ENCODE measurements at regions not wholly inside any gene's neighbourhood (a gene's known extent, or its start where the extent isn't known, plus 50 kb on each side); places are given as distances from the start of the nearest gene placed in this dataset.

- no peak for TF ChIP-seq POLR2A (IDR thresholded peaks at IDR 0.05)
- no peak for TF ChIP-seq CTCF (IDR thresholded peaks at IDR 0.05)
Observed at GRCh38 chr1:87466621-87467020, 137.9 kb downstream of the LMO4 start.
